H1 (cell line): ENCODE measurements at regions not wholly inside any gene's neighbourhood (a gene's known extent, or its start where the extent isn't known, plus 50 kb on each side); places are given as distances from the start of the nearest gene placed in this dataset.
A peak's percentile ranks its signal among the peaks of the same experiment; 100 is the strongest.

Source experiments
- EZH2 ChIP-seq: fragments of 200-600 bp; sonication (generic); IDR thresholded peaks from 2 replicates; pipeline ENCODE4 v1.7.1; 2012; ENCODE audit warnings: low read depth, mild to moderate bottlenecking, moderate library complexity, low read length, inconsistent platforms; ENCODE audit not compliant: severe bottlenecking
- POLR2AphosphoS5 ChIP-seq: IDR thresholded peaks from 2 replicates; pipeline ENCODE4 v1.6.1; 2011; ENCODE audit warnings: low read depth, low read length
- RNF2 ChIP-seq: fragments of 200-900, 300-1000 bp; sonication (generic); IDR thresholded peaks from 2 replicates; pipeline ENCODE4 v1.7.1; 2016; ENCODE audit warnings: borderline replicate concordance, low read depth, mild to moderate bottlenecking, antibody characterized with exemption, low read length; ENCODE audit not compliant: poor library complexity, severe bottlenecking; ENCODE audit errors: missing control alignments
- SP2 ChIP-seq: IDR thresholded peaks from 2 replicates; pipeline ENCODE4 v1.6.1; 2012; ENCODE audit warnings: mild to moderate bottlenecking, low read length, inconsistent platforms

GRCh38 chr6:28586962-28587745, 61.5 kb downstream of the GPX5 start (continued):
- TF ChIP-seq SP2 = peak; percentile 84
- no peak for TF ChIP-seq EZH2
- TF ChIP-seq POLR2AphosphoS5 = peak; percentile 75
- no peak for TF ChIP-seq RNF2
